ENCODE measurements at regions not wholly inside any gene's neighbourhood (a gene's known extent, or its start where the extent isn't known, plus 50 kb on each side); places are given as distances from the start of the nearest gene placed in this dataset.

GRCh38 chr5:143515829-143516228, 112.3 kb upstream of the NR3C1 start:
- TF ChIP-seq POLR2A (IDR thresholded peaks at IDR 0.05), result no peak
- TF ChIP-seq CTCF (IDR thresholded peaks at IDR 0.05), result no peak

All from uterus (tissue), 2 donors.